Activated CD4-positive, alpha-beta T cell treated with anti-CD3 and anti-CD28 coated beads for 1 hour (primary cell): ENCODE measurements at regions not wholly inside any gene's neighbourhood (a gene's known extent, or its start where the extent isn't known, plus 50 kb on each side); places are given as distances from the start of the nearest gene placed in this dataset.
"Not testable (repeated sequence)": the region's sequence is repeated elsewhere in the genome, so short reads cannot be mapped to it uniquely, and the experiment has no call there.

ENCODE experiments used
- DNase-seq: peaks from one replicate; pipeline ENCODE4 v3.0.0-alpha.2; 2020

DNA sequence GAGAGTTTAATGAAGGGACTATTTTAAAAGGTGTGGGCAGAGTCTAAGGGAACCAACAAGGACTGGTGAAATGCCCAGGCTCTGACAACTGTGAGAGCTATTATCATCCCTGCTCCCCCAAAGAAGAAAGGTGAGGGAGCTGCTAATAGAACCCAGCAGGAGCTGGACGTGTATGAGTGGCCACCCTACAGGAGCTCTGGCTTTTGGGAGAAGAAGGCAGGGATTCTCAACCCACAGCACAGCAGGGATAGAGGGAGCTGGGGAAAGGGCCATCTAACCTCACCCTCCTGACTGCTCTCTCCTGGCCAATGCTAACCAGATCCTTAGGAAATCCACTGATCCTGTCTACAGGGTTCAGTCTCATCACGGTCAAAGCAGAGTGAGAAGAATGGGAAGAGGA lies 57.1 kb downstream of the GRIN2B start:
- DNase-seq, result no peak

DNA sequence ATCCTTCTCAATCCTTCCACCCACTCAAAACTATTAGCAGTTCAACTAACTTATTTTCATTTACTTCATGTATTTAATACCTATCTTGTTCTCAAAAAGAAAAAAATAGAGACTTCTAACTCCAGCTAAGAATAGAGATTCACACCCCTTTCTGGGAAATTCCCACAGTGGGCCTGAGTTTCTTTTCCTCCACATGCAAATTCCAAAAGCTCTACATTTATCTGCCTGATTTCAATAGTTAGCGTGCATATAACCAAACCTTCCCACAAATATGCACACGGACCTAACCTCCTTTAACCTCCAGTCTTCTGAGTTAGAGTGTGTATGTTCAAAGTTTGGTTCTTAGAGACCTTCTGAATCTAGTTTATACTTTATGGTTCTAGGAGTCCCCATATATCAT lies 62.5 kb downstream of the GRIN2B start:
- no peak for DNase-seq

DNA sequence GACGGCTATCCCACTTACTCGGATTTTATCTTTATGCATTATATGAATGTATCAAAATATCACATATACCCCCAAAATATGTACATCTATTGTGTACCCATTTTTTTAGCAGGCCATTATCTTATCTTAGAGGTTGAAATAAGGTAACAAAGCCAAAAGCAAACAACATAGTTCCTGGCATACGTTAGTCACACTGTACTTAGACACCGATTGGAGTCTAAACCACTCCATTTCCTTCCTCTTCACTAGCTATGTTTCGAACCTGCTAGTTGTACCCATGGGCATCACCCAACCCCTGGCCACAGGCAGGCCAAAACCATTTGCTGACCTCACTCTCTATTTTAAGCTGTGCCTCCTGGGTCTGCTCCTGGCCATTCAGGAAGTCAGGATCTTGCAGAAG lies 66.3 kb downstream of the GRIN2B start:
- no peak for DNase-seq

DNA sequence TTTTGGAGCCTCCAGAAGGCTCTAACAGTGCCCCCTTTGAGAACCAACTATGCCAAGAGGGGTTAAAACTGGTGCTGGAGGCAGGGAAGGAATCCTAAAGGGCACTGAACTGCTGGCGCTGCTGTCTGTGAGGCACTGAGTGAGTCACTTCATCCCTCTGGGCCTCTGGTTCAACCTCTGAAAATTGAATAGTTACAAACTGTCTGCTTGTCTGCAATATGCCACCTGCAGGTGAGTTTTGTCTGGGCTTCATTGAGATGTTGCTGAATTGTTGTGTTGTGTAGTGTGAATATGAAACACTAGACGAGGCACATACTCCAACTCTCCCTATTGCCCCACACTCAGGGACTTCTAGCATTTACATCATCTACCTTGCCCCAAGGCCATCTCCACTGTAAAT lies 68.0 kb downstream of the GRIN2B start:
- no peak for DNase-seq

DNA sequence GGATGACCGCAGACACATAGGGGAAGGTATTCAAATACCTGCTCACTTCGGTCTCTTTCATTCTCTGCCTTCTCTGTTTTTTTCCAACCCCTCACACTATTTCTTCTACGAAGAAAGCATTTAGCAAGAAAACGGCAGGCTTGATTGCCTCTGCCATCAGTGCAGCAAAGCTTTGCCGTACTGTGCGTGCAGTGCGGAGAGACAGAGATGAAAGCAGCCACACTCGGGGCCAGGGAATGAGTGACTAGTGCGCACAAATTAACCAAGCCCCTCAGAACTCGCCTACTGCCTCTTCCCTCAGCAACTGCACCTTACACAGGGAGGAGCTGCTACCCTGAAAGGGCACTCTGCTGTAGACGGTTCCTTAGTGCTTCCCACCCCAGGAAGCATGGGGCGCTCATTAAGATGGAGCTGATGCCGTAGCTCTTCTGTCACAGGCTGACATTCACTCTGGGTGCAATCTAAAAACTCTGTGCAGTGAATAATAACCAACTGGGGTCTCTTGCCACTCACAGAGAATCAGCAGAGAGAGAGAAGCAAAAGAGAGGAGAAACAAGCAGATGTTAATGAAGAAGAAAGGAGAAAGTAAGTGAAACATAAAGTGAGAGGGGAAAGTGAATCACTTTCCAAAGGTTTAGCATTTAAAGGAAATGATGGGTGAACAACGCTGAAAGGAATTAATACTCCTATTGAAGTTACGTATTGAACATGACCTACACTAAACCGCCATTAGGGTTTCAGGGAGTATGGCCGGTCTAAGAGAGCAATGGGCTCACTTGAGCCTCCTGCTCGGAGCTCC lies 69.4 kb downstream of the GRIN2B start:
- no peak for DNase-seq

DNA sequence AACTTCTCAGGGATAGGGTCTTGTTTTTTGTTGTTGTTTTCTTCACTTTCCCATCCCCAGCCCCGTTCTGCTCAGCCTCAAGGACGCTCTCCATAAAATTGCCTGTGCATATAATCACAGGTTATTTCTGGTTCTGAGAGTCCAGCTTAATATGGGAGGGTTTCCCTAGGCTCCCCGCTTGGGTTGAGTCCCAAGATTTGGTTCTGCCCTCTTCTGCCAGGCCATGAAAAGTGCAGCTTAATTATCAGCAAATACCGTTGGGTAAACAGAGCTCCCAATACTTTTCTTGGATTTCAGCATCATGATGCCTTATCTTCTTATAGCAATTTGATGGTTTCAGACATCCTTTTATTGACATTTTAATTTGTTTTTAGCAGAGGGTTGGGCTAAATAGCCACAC lies 75.6 kb downstream of the GRIN2B start:
- no peak for DNase-seq

DNA sequence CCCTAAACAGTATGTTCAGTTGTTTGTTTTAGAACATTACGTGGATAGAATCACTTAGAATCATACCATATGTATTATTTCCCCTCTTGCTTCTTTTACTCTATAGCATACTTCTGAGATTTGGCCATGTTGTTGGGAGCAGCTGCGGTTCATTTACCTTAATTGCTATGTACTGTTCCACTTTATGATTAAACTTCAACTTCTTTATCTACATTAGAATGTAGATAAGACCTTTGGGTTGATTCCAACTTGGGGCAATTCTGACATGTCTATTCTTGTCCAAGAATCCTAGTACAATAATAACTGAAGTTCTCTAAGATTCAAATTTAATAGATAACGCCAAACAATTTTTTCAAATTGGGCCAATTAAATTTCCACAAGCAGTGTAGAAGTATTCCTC lies 80.7 kb downstream of the GRIN2B start:
- no peak for DNase-seq

DNA sequence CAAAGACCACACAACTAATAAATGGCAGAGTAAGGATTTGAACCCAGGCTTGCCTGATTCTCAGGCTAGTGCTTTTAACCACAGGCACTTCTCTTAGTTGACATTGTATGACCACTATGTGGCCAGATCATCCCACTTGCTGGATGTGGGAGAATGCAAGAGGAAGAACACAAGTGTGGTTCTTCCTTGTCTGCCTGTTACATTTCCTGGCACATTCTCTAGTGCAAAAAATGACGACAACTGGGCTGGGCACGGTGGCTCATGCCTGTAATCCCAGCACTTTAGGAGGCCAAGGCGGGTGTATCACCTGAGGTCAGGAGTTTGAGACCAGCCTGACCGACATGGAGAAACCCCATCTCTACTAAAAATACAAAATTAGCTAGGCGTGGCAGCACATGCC lies 83.0 kb downstream of the GRIN2B start:
- not testable (repeated sequence) for DNase-seq

DNA sequence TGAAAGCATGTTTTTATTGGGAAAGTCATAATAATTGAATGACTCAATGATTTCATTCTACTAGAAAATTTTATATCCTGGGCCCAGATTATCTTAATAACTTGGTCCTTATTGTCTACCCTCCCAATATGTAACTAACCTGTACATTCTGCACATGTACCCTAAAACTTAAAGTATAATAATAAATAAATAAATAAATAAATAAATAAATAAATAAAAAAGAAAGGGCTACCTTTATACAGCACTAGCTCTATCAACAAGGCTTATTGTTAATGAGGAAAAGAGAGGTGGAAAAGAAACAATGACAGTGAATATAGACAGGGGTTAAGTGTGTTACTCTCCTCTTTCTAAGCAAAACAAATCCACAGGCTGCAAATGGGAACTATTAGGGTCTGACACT lies 83.6 kb downstream of the GRIN2B start:
- DNase-seq, result no peak

DNA sequence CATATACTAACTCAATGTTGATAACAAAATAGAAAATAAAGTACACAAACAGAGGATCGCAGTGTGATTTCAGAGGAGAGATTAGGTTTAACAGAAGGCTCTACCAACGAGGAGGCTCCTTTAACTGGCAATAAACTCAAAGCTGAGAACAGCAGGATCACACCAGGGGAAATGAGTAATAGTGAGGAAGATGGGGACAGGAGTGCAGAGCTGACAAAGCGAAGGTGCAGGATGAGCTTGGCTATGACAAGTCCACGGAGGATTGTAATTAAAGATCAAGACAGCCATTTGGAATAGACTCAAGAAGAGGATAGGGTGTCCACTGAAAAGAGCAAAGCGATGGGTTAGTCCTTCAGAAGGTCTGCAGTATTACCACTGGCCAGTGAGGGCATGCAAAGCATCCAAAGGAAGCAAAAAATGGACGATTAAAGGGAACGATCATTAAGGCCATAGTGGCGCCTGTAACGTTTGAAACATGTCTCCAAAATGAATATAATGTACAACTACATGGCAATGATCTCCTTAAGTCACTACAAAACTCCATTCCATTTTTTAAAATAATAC lies 85.3 kb downstream of the GRIN2B start:
- no peak for DNase-seq

DNA sequence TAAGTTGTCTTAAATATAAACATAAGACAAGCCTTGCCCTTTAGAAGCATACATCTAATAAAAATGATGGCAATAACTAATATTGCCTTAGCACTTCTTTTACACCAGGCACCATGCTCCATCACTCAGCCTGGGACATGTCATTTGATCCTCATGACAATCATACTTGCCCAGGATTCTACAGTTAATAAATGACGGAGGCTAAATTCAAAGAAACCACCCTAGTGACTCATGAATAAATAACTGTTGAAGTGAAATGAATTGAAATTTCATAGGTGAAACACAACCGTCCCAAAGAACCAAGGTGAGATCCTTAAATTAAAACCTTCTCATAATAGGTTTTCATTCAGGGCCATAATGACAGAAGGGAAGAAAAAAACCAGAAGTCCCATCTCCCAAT lies 89.5 kb downstream of the GRIN2B start:
- DNase-seq, result no peak

DNA sequence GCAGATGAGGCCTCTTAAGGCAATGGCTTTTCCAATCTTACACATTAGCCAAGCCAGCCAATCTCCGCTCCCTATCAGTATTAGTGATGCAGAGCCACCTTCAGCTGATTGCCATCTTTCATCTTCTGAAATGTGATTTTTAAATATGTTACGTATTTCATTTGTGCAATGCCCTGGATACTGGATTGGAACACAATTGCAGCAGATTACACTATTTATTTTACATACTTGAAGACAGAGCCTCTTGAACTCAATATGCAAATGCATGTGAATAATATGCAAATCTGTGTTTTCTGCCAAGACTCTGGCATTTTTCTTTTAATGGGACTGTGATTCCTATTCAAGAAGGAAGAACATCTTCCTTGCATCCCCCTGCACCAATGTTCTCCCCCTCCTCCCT lies 90.5 kb downstream of the GRIN2B start:
- no peak for DNase-seq

DNA sequence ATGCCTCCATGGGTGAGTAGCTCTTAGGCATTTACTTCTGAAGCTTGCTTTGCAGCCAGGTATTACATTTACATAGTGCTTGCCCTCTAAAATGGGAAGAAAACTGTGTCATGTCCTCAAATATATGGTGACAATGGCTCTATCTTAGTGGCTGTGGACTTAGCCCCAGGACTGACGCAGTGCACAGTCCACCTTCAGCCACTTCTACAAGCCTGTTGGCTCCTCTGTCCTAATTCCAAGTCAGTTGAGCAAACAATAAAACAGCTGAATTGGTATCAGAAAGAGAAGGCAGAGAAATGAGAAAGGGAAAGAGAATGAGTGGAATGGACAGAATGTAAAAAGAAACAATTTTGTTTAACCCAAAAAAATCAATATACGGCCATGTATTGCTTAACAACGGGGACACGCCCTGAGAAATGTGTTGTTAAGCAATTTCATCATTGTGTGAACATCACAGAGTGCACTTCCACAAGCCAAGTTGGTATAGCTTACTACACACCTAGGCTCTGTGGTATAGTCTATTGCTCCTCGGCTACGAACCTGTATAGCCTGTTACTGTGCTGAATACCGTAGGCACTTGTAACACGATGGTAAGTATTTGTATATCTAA lies 93.5 kb downstream of the GRIN2B start:
- no peak for DNase-seq

DNA sequence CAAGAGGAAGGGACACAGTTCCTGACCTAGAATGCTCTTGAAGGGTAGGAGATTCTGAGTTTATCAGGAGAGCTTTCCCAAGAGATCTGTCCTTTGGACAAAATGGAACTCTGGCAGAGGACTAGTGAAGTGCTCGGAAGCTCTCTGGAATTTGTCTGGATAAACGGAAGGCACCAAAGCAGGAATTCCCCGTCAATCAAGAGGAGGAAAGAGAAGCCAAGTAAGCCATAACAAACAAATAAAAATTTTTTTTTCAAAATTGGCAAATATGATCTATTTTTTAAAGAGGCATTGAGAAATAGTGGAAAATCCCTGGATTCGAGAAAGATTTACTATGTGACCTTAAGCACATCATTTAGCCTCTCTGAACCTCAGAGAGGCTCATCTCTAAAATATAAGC lies 99.2 kb downstream of the GRIN2B start:
- no peak for DNase-seq

DNA sequence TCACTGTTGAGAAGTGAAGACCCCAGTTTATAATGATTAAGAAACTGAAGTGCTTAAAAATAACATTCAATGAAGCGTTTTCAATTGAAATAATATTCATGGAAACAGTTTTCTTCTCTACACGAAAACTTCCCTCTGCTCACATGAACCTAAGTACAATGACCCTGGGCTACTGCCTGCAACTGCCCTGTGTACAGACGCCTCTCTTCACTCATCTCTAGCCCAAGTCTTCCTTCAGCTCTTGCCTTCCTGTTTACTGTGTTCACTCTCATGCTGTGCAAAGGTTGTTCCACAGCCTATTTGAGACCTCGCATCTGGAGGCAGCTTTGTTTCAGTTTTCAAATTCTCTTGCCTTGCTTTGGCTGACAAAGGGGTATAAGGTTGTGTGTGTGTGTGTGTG lies 100.8 kb downstream of the GRIN2B start:
- no peak for DNase-seq

DNA sequence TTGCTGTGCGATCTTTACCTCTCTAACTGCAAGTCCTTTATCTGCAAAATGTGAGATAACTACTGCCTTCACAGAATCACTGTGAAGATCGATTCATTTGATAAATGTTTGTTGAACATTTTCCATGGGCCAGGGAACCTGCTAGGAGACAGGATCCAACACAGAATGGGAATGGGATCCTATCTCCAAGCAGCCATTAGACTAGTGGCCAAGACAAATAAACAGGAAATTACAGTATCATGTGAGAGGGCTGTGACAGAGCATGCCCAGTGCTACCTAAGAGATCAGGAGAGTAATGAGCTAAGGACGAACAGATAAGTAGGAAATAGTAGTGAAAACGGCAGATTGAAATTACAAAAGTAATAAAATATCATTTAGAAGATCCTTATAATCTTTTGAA lies 105.7 kb downstream of the GRIN2B start:
- DNase-seq, result no peak

DNA sequence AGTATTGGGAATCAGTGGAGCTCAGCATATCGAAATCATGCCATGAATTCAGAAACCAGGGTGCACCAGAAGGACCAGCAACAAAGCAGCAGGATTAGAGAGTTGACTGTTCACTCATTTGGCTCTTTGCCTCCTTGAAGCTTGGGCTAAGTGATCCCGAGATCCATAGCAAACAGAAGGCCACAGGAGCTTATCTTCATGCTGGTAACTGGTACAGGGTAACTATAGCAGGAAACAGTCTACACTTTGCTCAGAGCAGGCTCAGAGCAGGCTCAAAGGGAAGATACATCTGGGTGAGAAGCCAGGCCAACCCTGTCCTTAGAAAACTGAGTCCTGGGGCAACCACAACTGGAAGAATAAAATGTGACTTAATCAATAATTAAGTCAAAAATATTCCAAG lies 111.1 kb downstream of the GRIN2B start:
- DNase-seq, result no peak

DNA sequence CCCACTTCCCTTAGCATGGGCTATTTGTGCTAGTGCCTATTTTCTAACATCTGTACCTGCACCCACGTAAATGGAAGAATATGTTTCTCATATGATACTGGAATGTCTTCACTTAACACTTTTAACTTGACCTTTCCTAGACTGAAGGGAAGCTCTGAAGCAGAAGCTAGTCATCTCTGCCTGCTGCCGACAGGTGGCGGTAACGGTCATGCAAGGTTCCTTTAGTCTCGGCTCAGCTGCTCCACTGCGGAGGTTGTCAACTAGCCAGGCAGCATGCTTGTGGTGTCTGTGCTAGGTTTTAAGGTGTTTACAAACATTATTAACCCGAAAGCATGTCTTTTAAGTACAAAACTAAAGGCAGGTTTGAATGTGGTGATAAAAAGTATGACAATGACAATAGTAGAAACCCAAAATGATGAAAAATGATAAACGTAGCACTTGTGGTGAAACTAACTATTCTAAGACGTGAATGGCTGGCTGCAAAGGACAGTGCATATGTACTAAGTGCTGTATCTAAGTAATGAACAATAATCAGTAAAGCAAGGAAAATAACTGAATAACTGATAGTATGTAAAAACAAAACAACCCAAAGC lies 117.2 kb downstream of the GRIN2B start:
- peak; percentile 10 for DNase-seq

DNA sequence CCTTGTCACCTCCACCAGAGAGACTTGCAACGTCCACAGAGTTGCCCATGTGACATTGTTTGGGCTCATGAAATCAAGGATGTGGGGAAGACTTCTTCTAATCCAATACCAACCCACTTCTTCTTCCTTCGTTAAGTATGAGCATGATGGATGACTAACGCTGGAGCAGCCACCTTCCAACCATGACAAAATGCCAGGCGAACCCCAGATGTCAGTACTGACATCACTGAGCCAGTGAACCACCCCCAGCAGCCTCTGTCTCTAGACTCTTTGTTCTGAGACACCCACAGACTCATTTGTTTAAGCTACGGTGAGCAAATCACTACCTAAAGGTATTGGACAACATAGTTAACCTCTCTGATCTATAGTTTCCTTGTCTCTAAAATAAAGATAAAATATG lies 123.7 kb downstream of the GRIN2B start:
- no peak for DNase-seq

DNA sequence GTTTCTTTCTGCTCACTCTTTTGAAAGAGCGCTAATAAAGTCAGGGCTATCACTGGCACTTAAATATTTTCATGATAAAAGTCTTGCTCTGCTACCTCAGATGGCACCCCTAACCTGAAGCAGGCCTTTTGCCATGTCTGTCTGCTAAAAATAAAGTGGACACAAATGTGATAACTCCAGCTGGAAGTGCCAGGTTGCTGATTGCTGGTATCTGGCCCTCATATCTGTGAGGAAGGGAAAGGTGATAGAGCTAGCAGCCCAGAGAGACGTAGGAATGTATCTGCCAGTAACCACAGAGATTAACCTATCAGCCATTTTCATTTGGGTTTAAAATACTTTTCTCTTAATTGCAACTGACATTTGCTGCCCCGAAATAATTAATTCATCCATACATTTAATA lies 127.9 kb downstream of the GRIN2B start:
- no peak for DNase-seq

DNA sequence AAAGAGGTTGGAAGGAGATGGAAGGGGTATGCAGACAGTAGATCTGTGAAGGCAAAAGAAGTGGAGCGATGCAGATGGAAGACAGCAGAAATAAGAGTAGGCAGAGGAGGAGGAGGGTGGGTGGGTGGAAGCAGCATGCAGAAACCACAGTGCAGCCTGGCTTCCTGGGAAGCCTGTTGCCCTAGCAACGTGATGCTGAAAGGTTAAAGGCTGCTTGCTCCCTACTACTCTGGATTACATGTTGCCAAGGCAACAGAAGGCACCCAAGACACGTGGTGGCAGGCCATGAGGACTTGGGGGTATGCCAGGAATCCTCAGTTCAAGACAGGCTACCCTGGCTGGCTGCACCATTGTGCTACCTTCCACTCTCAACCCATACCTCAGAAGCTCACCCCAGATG lies 129.6 kb downstream of the GRIN2B start:
- no peak for DNase-seq

DNA sequence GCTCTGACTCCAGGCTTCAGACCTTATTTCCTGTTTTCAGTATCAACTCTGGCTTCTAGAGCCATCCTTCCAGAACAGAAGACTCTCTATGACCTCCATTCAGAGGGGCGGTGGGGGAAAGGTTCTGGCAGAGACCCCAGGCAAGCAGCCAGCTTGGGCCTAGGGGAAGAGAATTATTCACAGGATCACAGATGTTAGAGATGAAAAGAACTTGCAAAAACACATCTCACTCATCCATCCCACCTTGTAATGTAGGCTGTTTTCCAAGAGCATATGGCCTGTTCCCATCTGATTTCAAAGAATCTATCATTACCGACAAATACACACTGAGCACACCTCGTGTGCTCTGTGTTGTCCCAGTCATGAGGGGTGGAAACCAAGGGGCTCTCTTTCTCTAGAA lies 131.9 kb downstream of the GRIN2B start:
- DNase-seq, result no peak

DNA sequence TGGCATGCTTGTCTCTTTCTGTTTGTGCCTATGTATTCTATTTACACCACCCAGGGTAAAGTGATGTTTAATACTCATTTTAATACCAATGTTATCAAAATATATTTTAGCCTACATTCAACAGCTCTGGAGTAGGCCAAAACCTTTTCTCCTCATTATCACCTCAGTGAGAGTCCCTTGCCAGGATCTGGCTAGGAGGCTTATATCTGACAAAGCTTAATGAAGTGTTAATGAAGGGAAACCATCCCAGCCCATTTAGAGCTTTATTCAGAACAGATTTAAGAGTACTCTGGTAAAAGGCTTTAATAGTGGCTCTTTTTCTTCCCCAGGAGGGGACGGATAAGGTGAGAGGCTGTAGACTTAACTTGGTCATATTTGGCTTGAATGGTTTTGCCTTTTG lies 137.6 kb downstream of the GRIN2B start:
- no peak for DNase-seq

DNA sequence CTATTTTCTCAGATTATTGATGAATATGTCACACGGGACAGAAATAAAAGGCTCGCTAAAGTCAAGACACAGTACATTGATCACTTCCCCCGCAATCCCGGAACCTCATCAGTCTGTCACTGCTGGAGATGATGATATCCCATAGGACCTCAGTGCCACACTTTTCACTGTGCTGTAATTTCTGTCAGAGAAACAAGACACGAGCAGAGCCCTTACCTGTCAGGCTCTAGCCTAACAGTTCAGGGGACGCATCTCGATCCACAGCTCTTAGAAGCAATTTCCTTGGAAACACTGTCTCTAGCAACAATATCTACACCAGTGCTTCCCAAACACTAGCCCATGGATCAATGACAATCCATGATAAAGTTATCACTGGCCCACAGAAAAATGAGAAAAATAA lies 140.0 kb downstream of the GRIN2B start:
- DNase-seq, result no peak
